ENCODE measurements at regions not wholly inside any gene's neighbourhood (a gene's known extent, or its start where the extent isn't known, plus 50 kb on each side); places are given as distances from the start of the nearest gene placed in this dataset.
"Not testable (repeated sequence)": the region's sequence is repeated elsewhere in the genome, so short reads cannot be mapped to it uniquely, and the experiment has no call there.

GRCh38 chrX:80929251-80929650 lies 119.6 kb upstream of the BRWD3 start:
- DNase-seq: no peak

GRCh38 chrX:80917919-80918318 lies 108.2 kb upstream of the BRWD3 start:
- DNase-seq: no peak

DNA sequence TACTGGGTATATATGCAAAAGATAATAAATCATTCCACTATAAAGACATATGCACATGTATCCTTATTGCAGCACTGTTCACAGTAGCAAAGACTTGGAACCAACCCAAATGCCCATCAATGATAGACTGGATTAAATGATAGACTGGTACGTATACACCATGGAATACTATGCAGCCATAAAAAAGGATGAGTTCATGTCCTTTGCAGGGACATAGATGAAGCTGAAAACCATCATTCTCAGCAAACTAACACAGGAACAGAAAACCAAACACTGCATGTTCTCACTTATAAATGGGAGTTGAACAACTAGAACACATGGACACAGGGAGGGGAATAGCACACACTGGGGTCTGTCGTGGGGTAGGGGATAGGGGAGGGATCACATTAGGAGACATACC lies 102.7 kb upstream of the BRWD3 start:
- not testable (repeated sequence) for DNase-seq

DNA sequence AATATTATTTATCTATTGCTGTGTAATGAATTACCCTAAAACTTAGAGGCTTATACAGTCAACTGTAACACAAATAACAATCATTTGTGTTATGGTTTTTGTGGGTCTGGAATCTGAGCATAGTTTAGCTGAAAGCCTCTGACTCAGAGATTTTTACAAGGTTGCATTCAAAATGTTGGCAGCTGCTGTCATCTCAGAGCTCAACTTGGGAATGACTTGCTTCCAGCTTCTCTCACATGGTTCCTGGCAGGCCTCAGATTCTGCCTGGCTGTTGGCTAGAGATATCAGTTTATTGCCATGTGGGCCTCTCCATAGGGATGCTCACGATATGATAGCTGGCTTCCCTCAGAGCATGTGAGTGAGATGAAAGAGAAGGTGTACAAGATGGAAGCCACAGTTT lies 70.2 kb upstream of the BRWD3 start:
- DNase-seq: no peak

GRCh38 chrX:80879143-80879542 lies 69.5 kb upstream of the BRWD3 start:
- peak; percentile 39 for DNase-seq

DNA sequence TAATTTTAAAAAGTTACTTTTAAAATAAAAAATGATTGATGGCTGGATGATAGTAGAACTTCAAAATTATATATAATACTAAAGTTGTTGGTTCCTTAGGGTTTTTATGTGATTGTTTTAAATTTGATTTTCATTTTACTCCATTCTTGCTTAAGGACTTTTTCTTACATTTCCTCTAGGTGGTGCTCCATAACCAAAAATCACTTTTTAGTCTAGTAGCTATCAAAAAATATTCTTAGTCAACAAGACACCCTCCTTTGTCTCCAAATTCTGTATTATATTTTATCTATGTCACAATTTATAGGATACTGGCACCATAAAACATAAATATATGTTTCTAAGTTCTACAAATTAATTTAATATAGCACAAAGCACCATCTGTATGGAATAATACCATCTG lies 67.2 kb upstream of the BRWD3 start:
- DNase-seq: peak; percentile 0

Measured in NCI-H2171 (cell line).